Mesenchymal stem cell (in vitro differentiated cells and primary cell): ENCODE measurements at regions not wholly inside any gene's neighbourhood (a gene's known extent, or its start where the extent isn't known, plus 50 kb on each side); places are given as distances from the start of the nearest gene placed in this dataset.
A peak's percentile ranks its signal among the peaks of the same experiment; 100 is the strongest.

ENCODE experiments used
- DNase-seq: peaks from one replicate; pipeline ENCODE4 v3.0.0-alpha.2; 2013
- H2AFZ ChIP-seq: one replicate; pipeline ENCODE4 v1.6.1; 2013; ENCODE audit warnings: low read depth, mild to moderate bottlenecking, control low read depth, inconsistent platforms, low read length, moderate library complexity
- H2AK5ac ChIP-seq: 2 replicates; pipeline ENCODE4 v1.6.1; 2013; ENCODE audit warnings: low read length, moderate library complexity, mild to moderate bottlenecking, inconsistent platforms; ENCODE audit not compliant: severe bottlenecking
- H2BK120ac ChIP-seq: one replicate; pipeline ENCODE4 v1.6.1; 2013; ENCODE audit warnings: low read depth, mild to moderate bottlenecking, inconsistent platforms, low read length, moderate library complexity
- H2BK12ac ChIP-seq, 2 experiments: one replicate each; pipeline ENCODE4 v1.6.1; 2013; ENCODE audit warnings: inconsistent platforms in 2 of 2, low read length in 2 of 2, mild to moderate bottlenecking in 2 of 2, moderate library complexity in 2 of 2, control low read depth in 1 of 2
- H2BK15ac ChIP-seq: one replicate; pipeline ENCODE4 v1.6.1; 2013; ENCODE audit warnings: mild to moderate bottlenecking, low read depth, inconsistent platforms; ENCODE audit not compliant: poor library complexity, severe bottlenecking
- H2BK5ac ChIP-seq: 2 replicates; pipeline ENCODE4 v1.6.1; 2013; ENCODE audit warnings: low read depth, mild to moderate bottlenecking, low read length, control low read depth, inconsistent platforms; ENCODE audit not compliant: poor library complexity, severe bottlenecking
- H3K14ac ChIP-seq, 2 experiments: one replicate each; pipeline ENCODE4 v1.6.1; 2013; ENCODE audit warnings: inconsistent platforms in 2 of 2, low read length in 2 of 2, control low read depth in 1 of 2, mild to moderate bottlenecking in 1 of 2, moderate library complexity in 1 of 2
- H3K18ac ChIP-seq, 2 experiments: one replicate each; pipeline ENCODE4 v1.6.1; 2013; ENCODE audit warnings: inconsistent platforms in 2 of 2, low read length in 2 of 2, control low read depth in 1 of 2, low read depth in 1 of 2, mild to moderate bottlenecking in 1 of 2
- H3K23ac ChIP-seq, 2 experiments: one replicate each; pipeline ENCODE4 v1.6.1; 2013; ENCODE audit warnings: inconsistent platforms in 2 of 2, low read length in 2 of 2, mild to moderate bottlenecking in 2 of 2, moderate library complexity in 2 of 2, control low read depth in 1 of 2
- H3K27ac ChIP-seq: 2 replicates; pipeline ENCODE4 v1.5.1; 2013; ENCODE audit warnings: mild to moderate bottlenecking, moderate library complexity, low read length, control low read depth, inconsistent platforms; ENCODE audit not compliant: poor library complexity, severe bottlenecking
- H3K27me3 ChIP-seq, 2 experiments: 2 replicates each; pipeline versions ENCODE4 v1.6.1 to v1.7.0; 2013; ENCODE audit warnings: low read length in 2 of 2, mild to moderate bottlenecking in 2 of 2, moderate library complexity in 2 of 2, control low read depth in 1 of 2, inconsistent platforms in 1 of 2; ENCODE audit not compliant: control insufficient read depth in 1 of 2, insufficient read depth in 1 of 2
- H3K36me3 ChIP-seq, 2 experiments: 2 replicates each; pipeline versions ENCODE4 v1.6.1 to v1.7.0; 2013; ENCODE audit warnings: low read length in 2 of 2, control low read depth in 1 of 2, inconsistent platforms in 1 of 2, low read depth in 1 of 2, mild to moderate bottlenecking in 1 of 2; ENCODE audit not compliant: insufficient read depth in 2 of 2, control insufficient read depth in 1 of 2
- H3K4ac ChIP-seq, 2 experiments: one replicate each; pipeline ENCODE4 v1.6.1; 2013; ENCODE audit warnings: inconsistent platforms in 2 of 2, low read length in 2 of 2, mild to moderate bottlenecking in 2 of 2, moderate library complexity in 2 of 2, control low read depth in 1 of 2, low read depth in 1 of 2
- H3K4me1 ChIP-seq: 2 replicates; pipeline ENCODE4 v1.6.1; 2013; ENCODE audit warnings: low read depth, low read length, control low read depth; ENCODE audit not compliant: control insufficient read depth, insufficient read depth
- H3K4me2 ChIP-seq: 2 replicates; pipeline ENCODE4 v1.6.1; 2013; ENCODE audit warnings: low read length, mild to moderate bottlenecking, inconsistent platforms; ENCODE audit not compliant: poor library complexity, severe bottlenecking
- H3K4me3 ChIP-seq, 2 experiments: 2 replicates each; pipeline versions ENCODE4 v1.5.1 to v1.7.0; 2013; ENCODE audit warnings: low read length in 2 of 2, mild to moderate bottlenecking in 2 of 2, control low read depth in 1 of 2, low read depth in 1 of 2; ENCODE audit not compliant: insufficient read depth in 1 of 2
- H3K79me1 ChIP-seq: replicated peaks from 2 replicates; pipeline ENCODE4 v1.6.1; 2013; ENCODE audit warnings: mild to moderate bottlenecking, control low read depth, low read length, inconsistent platforms; ENCODE audit not compliant: poor library complexity, severe bottlenecking
- H3K9ac ChIP-seq: 2 replicates; pipeline ENCODE4 v1.7.0; 2013; ENCODE audit warnings: mild to moderate bottlenecking, low read length, moderate library complexity
- H3K9me3 ChIP-seq: 2 replicates; pipeline ENCODE4 v1.7.0; 2013; ENCODE audit warnings: mild to moderate bottlenecking, low read length; ENCODE audit not compliant: control insufficient read depth
- H4K8ac ChIP-seq: one replicate; pipeline ENCODE4 v1.6.1; 2013; ENCODE audit warnings: inconsistent platforms, mild to moderate bottlenecking, low read length, moderate library complexity
- H4K91ac ChIP-seq: one replicate; pipeline ENCODE4 v1.6.1; 2013; ENCODE audit warnings: mild to moderate bottlenecking, low read length, inconsistent platforms
- WGBS: methylation state at CpG from one replicate; pipeline ENCODE4 v1.1.7; 2013; ENCODE audit warnings: mixed read lengths; 5-methylcytosine and 5-hydroxymethylcytosine counted together

DNA sequence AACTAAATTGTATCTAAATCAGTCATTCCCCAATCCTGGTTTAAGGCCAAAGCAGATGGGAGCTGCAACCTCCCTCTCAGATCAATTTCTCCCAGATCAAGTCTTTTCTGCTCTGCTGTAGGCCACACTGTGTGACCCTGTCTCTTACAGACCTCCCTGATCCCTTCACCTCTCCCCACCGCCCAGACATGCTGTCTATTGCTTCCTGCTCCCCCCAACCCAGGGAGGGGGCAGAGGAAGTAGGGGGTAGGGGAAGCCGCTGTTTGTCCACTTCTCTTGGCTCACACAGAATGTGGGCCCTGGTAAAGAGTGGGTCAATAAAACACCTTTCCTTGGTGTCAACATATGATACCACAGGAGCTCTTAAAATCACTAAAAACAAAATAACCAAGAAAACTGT, 226.3 kb downstream of the ENC1 start:
- no peak overlapping the region for H3K23ac ChIP-seq
- DNase-seq = no peak
- no peaks in the 10 kb centered on the region for H3K36me3 ChIP-seq

DNA sequence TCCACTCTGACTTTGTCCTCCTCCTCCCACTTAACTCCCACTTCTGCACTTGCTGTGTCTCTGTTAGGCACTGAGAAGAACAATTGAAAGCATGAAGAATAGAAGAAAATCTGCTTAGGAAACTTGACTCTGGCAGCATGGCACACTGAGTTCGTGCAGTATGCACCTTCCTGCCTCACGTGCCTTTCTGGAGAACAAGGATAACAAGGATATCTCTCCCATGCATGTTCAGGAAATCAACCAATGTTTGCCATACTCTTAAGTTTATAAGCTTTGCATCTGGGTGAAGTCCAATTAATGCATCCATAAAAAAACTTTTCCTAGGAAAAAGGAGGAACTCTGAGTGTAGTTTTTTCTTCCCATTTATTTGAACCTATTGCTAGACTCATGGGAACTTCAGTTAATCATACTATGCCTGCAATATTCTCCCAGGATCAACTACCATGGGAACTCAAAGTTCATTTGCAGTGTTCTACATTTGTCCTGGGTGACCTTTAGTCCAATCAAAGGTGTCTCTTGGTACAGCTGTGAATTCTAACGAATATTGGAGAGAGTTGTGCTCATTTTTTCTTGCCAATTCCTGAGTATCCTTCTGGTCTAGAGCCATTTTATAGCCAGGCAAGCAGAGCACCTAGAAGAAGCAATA, 227.0 kb downstream of the ENC1 start:
- WGBS = 92% methylated on average over 3 of the region's 3 CpGs
- H3K27me3 ChIP-seq = no peaks in the 10 kb centered on the region
- H2BK5ac ChIP-seq = no peak overlapping the region
- no peaks in the 10 kb centered on the region for H3K4me1 ChIP-seq
- H4K91ac ChIP-seq = no peak overlapping the region
- H3K36me3 ChIP-seq = no peaks in the 10 kb centered on the region
- no peaks in the 10 kb centered on the region for H3K9me3 ChIP-seq
- no peak for DNase-seq
- no peak overlapping the region for H2BK12ac ChIP-seq
- no peak overlapping the region for H2AK5ac ChIP-seq
- no peak overlapping the region for H2BK120ac ChIP-seq
- no peak overlapping the region for H3K4ac ChIP-seq
- no peak overlapping the region for H3K4me2 ChIP-seq
- no peak overlapping the region for H3K18ac ChIP-seq
- H2AFZ ChIP-seq = no peak overlapping the region
- H3K27ac ChIP-seq = no peak overlapping the region
- H3K4me3 ChIP-seq = no peak overlapping the region
- no peaks in the 10 kb centered on the region for H3K79me1 ChIP-seq
- H2BK15ac ChIP-seq = no peak overlapping the region
- no peak overlapping the region for H3K9ac ChIP-seq
- no peak overlapping the region for H4K8ac ChIP-seq
- H3K23ac ChIP-seq = no peak overlapping the region
- H3K14ac ChIP-seq = no peak overlapping the region

More for the DNA sequence above, 226.3 kb downstream of the ENC1 start:
- no peak overlapping the region for H3K4me2 ChIP-seq
- H3K4ac ChIP-seq = peak overlapping the region in 1 of 2 experiments; percentile 57
- H4K91ac ChIP-seq = peak overlapping the region; percentile 5
- H3K79me1 ChIP-seq = no peaks in the 10 kb centered on the region
- no peak overlapping the region for H2BK5ac ChIP-seq
- no peak overlapping the region for H4K8ac ChIP-seq
- H3K27ac ChIP-seq = no peak overlapping the region
- H3K4me1 ChIP-seq = no peaks in the 10 kb centered on the region
- peak overlapping the region in 1 of 2 experiments; percentile 87 for H3K18ac ChIP-seq
- no peak overlapping the region for H2AK5ac ChIP-seq
- H2BK15ac ChIP-seq = peak overlapping the region; percentile 55
- H2BK120ac ChIP-seq = no peak overlapping the region
- H3K9me3 ChIP-seq = no peaks in the 10 kb centered on the region
- no peak overlapping the region for H3K9ac ChIP-seq
- peak overlapping the region in 1 of 2 experiments; percentile 96 for H2BK12ac ChIP-seq
- H3K4me3 ChIP-seq = no peak overlapping the region
- H3K27me3 ChIP-seq = no peaks in the 10 kb centered on the region
- peak overlapping the region in 1 of 2 experiments; percentile 75 for H3K14ac ChIP-seq
- WGBS = 78% methylated on average over 2 of the region's 2 CpGs
- H2AFZ ChIP-seq = no peak overlapping the region

DNA sequence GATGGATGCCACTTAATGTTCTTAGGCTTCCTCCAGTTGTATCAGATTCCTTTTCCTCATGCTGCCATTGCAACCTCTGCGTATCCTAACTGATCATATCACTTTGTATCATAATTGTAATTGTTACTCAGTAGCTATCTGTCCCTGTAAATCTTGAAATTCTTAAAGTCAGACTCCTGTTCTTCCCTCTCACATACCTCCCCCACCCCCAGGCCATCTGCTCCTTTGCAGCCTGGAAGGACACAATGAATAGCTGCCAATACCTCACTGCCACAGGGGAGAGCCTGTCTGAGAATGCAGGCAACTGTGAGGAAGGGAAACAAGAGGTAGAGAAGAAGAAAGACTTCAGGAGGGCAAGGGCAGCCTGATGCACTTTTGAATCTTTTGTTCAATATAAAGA, 228.5 kb downstream of the ENC1 start:
- no peak overlapping the region for H3K27ac ChIP-seq
- DNase-seq = no peak

DNA sequence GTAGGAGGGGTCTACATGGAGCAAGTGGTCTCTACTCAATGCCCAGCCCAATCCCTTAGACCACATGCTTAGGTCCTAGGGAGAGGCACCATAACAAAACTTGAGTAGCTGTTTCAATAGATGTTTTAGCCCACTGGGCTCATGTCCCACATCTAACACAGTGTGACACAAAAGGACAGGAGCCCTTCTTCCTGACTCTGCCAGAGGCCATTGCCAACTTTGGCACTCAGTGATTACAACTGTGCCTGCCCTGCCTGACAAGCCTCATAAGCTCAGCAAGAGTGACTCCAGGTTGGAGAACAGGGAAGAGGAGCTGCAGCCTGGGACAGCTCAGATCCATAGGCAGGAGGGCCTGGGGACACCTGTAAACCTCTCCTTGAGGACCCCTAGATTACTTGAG, 230.8 kb downstream of the ENC1 start:
- Histone ChIP-seq H4K91ac (no peak overlapping the region), H3K4me2 (no peak overlapping the region), H3K23ac (no peak overlapping the region), H2BK120ac (no peak overlapping the region), H3K4ac (no peak overlapping the region), H3K79me1 (no peaks in the 10 kb centered on the region), H3K27ac (no peak overlapping the region), H3K14ac (no peak overlapping the region), H4K8ac (no peak overlapping the region), H2AK5ac (no peak overlapping the region), H3K27me3 (no peaks in the 10 kb centered on the region), H2BK12ac (peak overlapping the region in 1 of 2 experiments; percentile 59), H3K4me1 (no peaks in the 10 kb centered on the region), H2AFZ (no peak overlapping the region), H2BK15ac (no peak overlapping the region), H3K36me3 (no peaks in the 10 kb centered on the region), H3K18ac (peak overlapping the region in 1 of 2 experiments; percentile 4), H2BK5ac (no peak overlapping the region), H3K9me3 (no peaks in the 10 kb centered on the region), H3K9ac (no peak overlapping the region), H3K4me3 (no peak overlapping the region)
- DNase-seq = no peak

More for the DNA sequence above, 228.5 kb downstream of the ENC1 start:
- H3K23ac ChIP-seq = no peak overlapping the region
- H2BK5ac ChIP-seq = no peak overlapping the region
- no peaks in the 10 kb centered on the region for H3K36me3 ChIP-seq
- H3K9ac ChIP-seq = no peak overlapping the region
- H4K8ac ChIP-seq = peak overlapping the region; percentile 12
- no peak overlapping the region for H3K4me2 ChIP-seq
- no peak overlapping the region for H3K14ac ChIP-seq
- no peak overlapping the region for H3K4ac ChIP-seq
- H3K79me1 ChIP-seq = no peaks in the 10 kb centered on the region
- no peak overlapping the region for H3K18ac ChIP-seq
- H3K27me3 ChIP-seq = no peaks in the 10 kb centered on the region
- H3K4me1 ChIP-seq = no peaks in the 10 kb centered on the region
- peak overlapping the region in 1 of 2 experiments; percentile 23 for H2BK12ac ChIP-seq
- H4K91ac ChIP-seq = no peak overlapping the region
- no peaks in the 10 kb centered on the region for H3K9me3 ChIP-seq
- H3K4me3 ChIP-seq = no peak overlapping the region
- H2BK120ac ChIP-seq = peak overlapping the region; percentile 50
- H2AFZ ChIP-seq = no peak overlapping the region
- H2BK15ac ChIP-seq = no peak overlapping the region
- no peak overlapping the region for H2AK5ac ChIP-seq
- 55% methylated on average over 1 of the region's 1 CpG for WGBS
